Neural progenitor cell (in vitro differentiated cells): ENCODE measurements at regions not wholly inside any gene's neighbourhood (a gene's known extent, or its start where the extent isn't known, plus 50 kb on each side); places are given as distances from the start of the nearest gene placed in this dataset.

Experiments
- DNase-seq: peaks from one replicate; pipeline ENCODE4 v3.0.0-alpha.2; 2016; ENCODE audit warnings: low spot score
- H2AFZ ChIP-seq: fragments of 200-600 bp; sonication (generic); replicated peaks from 2 replicates; pipeline ENCODE4 v1.6.1; 2016; ENCODE audit warnings: antibody characterized with exemption
- H3F3A ChIP-seq: fragments of 200-600 bp; sonication (generic); 2 replicates; pipeline ENCODE4 v1.6.1; 2016; ENCODE audit warnings: antibody characterized with exemption, low read depth
- H3K27ac ChIP-seq: fragments of 200-600 bp; sonication (generic); 2 replicates; pipeline ENCODE4 v1.5.1; 2016; ENCODE audit warnings: mild to moderate bottlenecking
- H3K27me3 ChIP-seq: fragments of 200-600 bp; sonication (generic); 2 replicates; pipeline ENCODE4 v1.6.1; 2016; ENCODE audit warnings: mild to moderate bottlenecking, moderate library complexity
- H3K36me3 ChIP-seq: fragments of 200-600 bp; sonication (generic); 2 replicates; pipeline ENCODE4 v1.5.1; 2016
- H3K4me1 ChIP-seq: fragments of 200-600 bp; sonication (generic); 2 replicates; pipeline ENCODE4 v1.6.1; 2016; ENCODE audit warnings: mixed run types
- H3K4me2 ChIP-seq: fragments of 200-600 bp; sonication (generic); 2 replicates; pipeline ENCODE4 v1.6.1; 2016
- H3K4me3 ChIP-seq: fragments of 200-600 bp; sonication (generic); 2 replicates; pipeline ENCODE4 v1.5.1; 2016
- H3K79me2 ChIP-seq: fragments of 200-600 bp; sonication (generic); 2 replicates; pipeline ENCODE4 v1.6.1; 2016; ENCODE audit warnings: low read depth
- H3K9ac ChIP-seq: fragments of 200-600 bp; sonication (generic); 2 replicates; pipeline ENCODE4 v1.6.1; 2016
- H3K9me3 ChIP-seq: fragments of 200-600 bp; sonication (generic); 2 replicates; pipeline ENCODE4 v1.5.1; 2016; ENCODE audit warnings: low read depth
- H4K20me1 ChIP-seq: fragments of 200-600 bp; sonication (generic); 2 replicates; pipeline ENCODE4 v1.6.1; 2016; ENCODE audit warnings: low read depth
- H3K27ac Mint-ChIP-seq: 3 replicates; pipeline ENCODE4 v1.8.0; 2021; ENCODE audit warnings: mixed read lengths
- H3K27me3 Mint-ChIP-seq: 2 replicates; pipeline ENCODE4 v1.8.0; 2022; ENCODE audit warnings: low read depth, mild to moderate bottlenecking, inconsistent platforms, moderate library complexity, mixed read lengths; ENCODE audit not compliant: insufficient read depth
- H3K36me3 Mint-ChIP-seq: 3 replicates; pipeline ENCODE4 v1.8.0; 2021; ENCODE audit warnings: mixed read lengths
- H3K4me1 Mint-ChIP-seq: 3 replicates; pipeline ENCODE4 v1.8.0; 2021; ENCODE audit warnings: mixed read lengths
- H3K4me3 Mint-ChIP-seq: 3 replicates; pipeline ENCODE4 v1.8.0; 2021; ENCODE audit warnings: mild to moderate bottlenecking, moderate library complexity, mixed read lengths
- H3K9me3 Mint-ChIP-seq: 3 replicates; pipeline ENCODE4 v1.8.0; 2020; ENCODE audit warnings: mixed read lengths
- EZH2 ChIP-seq: fragments of 200-600 bp; sonication (generic); IDR thresholded peaks from 2 replicates; pipeline ENCODE4 v1.6.1; 2017; ENCODE audit warnings: antibody characterized with exemption, mild to moderate bottlenecking, moderate library complexity
- EZH2phosphoT487 ChIP-seq: fragments of 200-600 bp; sonication (generic); IDR thresholded peaks from 2 replicates; pipeline ENCODE4 v1.6.1; 2017; ENCODE audit warnings: antibody characterized with exemption
- TF ChIP-seq, protein P1 (sequence below): fragments of 200-600 bp; sonication (generic); IDR thresholded peaks from 2 replicates; pipeline ENCODE4 v1.5.1; 2017; ENCODE audit warnings: antibody characterized with exemption, mild to moderate bottlenecking

DNA sequence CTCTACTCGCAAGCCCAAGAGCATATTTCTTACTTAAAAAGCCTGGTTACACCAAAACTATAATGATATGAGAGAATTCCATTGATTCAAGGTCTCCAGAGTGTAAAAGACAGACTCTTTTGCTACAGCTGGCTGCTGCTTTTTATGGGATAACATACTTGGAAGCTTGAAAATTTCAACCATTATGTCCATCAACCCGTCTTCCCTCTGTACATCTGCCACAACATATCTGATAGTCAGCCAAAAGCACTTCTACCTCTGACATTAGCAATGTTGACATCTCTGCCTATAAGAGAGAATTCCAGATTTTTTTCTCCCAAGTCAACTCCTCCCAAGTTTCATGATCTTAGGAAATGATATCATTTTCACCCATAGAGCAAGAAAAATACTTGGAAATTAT, 54.4 kb upstream of the IQCM start:
- no peak for TF ChIP-seq EZH2
- TF ChIP-seq, protein P1, sequence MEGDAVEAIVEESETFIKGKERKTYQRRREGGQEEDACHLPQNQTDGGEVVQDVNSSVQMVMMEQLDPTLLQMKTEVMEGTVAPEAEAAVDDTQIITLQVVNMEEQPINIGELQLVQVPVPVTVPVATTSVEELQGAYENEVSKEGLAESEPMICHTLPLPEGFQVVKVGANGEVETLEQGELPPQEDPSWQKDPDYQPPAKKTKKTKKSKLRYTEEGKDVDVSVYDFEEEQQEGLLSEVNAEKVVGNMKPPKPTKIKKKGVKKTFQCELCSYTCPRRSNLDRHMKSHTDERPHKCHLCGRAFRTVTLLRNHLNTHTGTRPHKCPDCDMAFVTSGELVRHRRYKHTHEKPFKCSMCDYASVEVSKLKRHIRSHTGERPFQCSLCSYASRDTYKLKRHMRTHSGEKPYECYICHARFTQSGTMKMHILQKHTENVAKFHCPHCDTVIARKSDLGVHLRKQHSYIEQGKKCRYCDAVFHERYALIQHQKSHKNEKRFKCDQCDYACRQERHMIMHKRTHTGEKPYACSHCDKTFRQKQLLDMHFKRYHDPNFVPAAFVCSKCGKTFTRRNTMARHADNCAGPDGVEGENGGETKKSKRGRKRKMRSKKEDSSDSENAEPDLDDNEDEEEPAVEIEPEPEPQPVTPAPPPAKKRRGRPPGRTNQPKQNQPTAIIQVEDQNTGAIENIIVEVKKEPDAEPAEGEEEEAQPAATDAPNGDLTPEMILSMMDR: no peak
- TF ChIP-seq EZH2phosphoT487: no peak
- H3F3A ChIP-seq: peaks cover 8% of the 10 kb centered on the region
- H2AFZ ChIP-seq: no peak overlapping the region
- H3K4me3 Mint-ChIP-seq: no peak overlapping the region
- peaks cover 4% of the 10 kb centered on the region for H3K4me1 ChIP-seq
- H3K4me3 ChIP-seq: no peak overlapping the region
- no peak overlapping the region for H3K9ac ChIP-seq
- H3K36me3 ChIP-seq: no peaks in the 10 kb centered on the region
- DNase-seq: no peak
- no peak overlapping the region for H3K27ac ChIP-seq
- H3K9me3 Mint-ChIP-seq: no peaks in the 10 kb centered on the region
- H3K79me2 ChIP-seq: no peaks in the 10 kb centered on the region
- no peaks in the 10 kb centered on the region for H3K27me3 Mint-ChIP-seq
- no peaks in the 10 kb centered on the region for H4K20me1 ChIP-seq
- H3K4me2 ChIP-seq: no peak overlapping the region
- H3K9me3 ChIP-seq: no peaks in the 10 kb centered on the region
- H3K4me1 Mint-ChIP-seq: no peaks in the 10 kb centered on the region
- no peaks in the 10 kb centered on the region for H3K27me3 ChIP-seq
- H3K36me3 Mint-ChIP-seq: no peaks in the 10 kb centered on the region
- no peak overlapping the region for H3K27ac Mint-ChIP-seq

DNA sequence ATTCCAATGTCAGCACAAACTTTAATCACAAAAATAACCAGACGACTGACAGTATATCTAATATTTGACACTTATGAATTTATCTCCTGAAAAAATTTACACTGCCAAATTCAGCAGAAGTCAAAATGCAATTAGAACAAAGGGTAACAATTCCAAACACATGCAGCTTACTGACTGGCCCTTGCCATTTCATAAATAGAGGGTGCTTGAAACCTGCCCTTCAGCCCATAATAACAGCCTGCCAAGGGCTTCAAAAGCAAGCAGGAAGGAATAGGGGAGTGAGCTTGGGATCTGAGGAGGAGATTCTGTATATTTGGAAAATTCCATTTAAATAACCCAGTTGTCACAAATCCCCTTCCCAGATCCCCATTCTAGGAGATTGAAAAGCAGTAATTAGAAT, 66.1 kb upstream of the IQCM start:
- no peaks in the 10 kb centered on the region for H3K36me3 Mint-ChIP-seq
- no peaks in the 10 kb centered on the region for H3K79me2 ChIP-seq
- peaks cover 4% of the 10 kb centered on the region for H3K4me1 ChIP-seq
- H3K4me2 ChIP-seq: no peak overlapping the region
- no peak overlapping the region for H3K27ac Mint-ChIP-seq
- H3K9me3 Mint-ChIP-seq: no peaks in the 10 kb centered on the region
- H3F3A ChIP-seq: no peaks in the 10 kb centered on the region
- DNase-seq: no peak
- no peak overlapping the region for H3K4me3 Mint-ChIP-seq
- no peak overlapping the region for H3K9ac ChIP-seq
- H3K4me3 ChIP-seq: no peak overlapping the region
- no peaks in the 10 kb centered on the region for H4K20me1 ChIP-seq
- no peaks in the 10 kb centered on the region for H3K27me3 ChIP-seq
- no peak overlapping the region for H3K27ac ChIP-seq
- H3K4me1 Mint-ChIP-seq: no peaks in the 10 kb centered on the region
- H3K9me3 ChIP-seq: no peaks in the 10 kb centered on the region
- no peaks in the 10 kb centered on the region for H3K27me3 Mint-ChIP-seq
- no peaks in the 10 kb centered on the region for H3K36me3 ChIP-seq
- TF ChIP-seq, protein P1: no peak
- TF ChIP-seq EZH2 (no peak), EZH2phosphoT487 (no peak)
- peak overlapping the region; percentile 39 for H2AFZ ChIP-seq

DNA sequence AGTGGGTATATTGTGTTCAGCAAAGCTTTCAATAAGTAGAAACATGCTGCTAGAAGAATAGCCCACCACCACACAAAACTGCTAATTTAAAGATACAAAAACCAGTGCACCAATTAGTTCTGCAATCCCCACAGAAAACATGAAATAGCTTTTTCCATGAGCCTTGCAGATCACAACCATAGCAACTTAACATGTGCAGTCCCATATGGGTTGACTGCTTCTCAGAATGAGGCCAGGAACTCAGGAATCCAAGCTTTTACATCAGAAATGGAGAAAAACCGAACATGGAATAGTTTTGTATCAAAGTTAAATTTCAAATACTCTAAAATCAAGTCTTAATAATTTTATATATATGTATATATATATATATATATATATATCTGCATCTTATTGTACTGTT, 66.6 kb upstream of the IQCM start:
- H3F3A ChIP-seq: no peaks in the 10 kb centered on the region
- no peaks in the 10 kb centered on the region for H3K4me1 Mint-ChIP-seq
- H3K36me3 ChIP-seq: no peaks in the 10 kb centered on the region
- no peak overlapping the region for H3K4me3 ChIP-seq
- DNase-seq: no peak
- H2AFZ ChIP-seq: peak overlapping the region; percentile 39
- H3K4me2 ChIP-seq: no peak overlapping the region
- no peak overlapping the region for H3K4me3 Mint-ChIP-seq
- H3K27me3 ChIP-seq: no peaks in the 10 kb centered on the region
- H3K79me2 ChIP-seq: no peaks in the 10 kb centered on the region
- TF ChIP-seq EZH2phosphoT487 (no peak), EZH2 (no peak)
- TF ChIP-seq, protein P1: no peak
- no peaks in the 10 kb centered on the region for H3K9me3 Mint-ChIP-seq
- H3K27ac Mint-ChIP-seq: no peak overlapping the region
- no peaks in the 10 kb centered on the region for H3K9me3 ChIP-seq
- no peak overlapping the region for H3K9ac ChIP-seq
- no peaks in the 10 kb centered on the region for H3K27me3 Mint-ChIP-seq
- H3K27ac ChIP-seq: no peak overlapping the region
- H4K20me1 ChIP-seq: no peaks in the 10 kb centered on the region
- peaks cover 4% of the 10 kb centered on the region for H3K4me1 ChIP-seq
- no peaks in the 10 kb centered on the region for H3K36me3 Mint-ChIP-seq

DNA sequence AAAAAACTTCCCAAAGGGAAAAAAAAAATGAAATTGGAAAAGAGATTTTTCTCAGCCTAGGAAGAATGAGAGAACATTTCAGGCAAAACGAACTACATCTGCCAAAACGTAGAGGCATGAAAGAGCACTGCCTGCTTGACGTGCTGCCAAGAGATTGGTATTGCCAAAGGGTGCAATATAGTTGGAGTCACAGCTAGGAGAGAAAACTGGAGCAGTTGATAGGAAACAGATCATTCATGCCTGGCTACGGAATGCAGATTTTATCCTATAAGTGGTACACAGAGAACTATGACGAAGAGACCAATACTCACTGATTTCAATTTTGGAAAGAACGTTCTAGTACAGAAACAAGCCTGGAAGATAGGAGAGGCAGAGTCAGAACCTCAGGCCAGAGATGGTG, 68.4 kb upstream of the IQCM start:
- TF ChIP-seq EZH2phosphoT487 (no peak), EZH2 (no peak)
- TF ChIP-seq, protein P1: no peak
- H3K4me1 ChIP-seq: peaks cover 4% of the 10 kb centered on the region
- no peaks in the 10 kb centered on the region for H3K27me3 Mint-ChIP-seq
- H3K79me2 ChIP-seq: no peaks in the 10 kb centered on the region
- H3K36me3 Mint-ChIP-seq: no peaks in the 10 kb centered on the region
- no peak overlapping the region for H3K9ac ChIP-seq
- H3K27ac ChIP-seq: no peak overlapping the region
- no peak overlapping the region for H3K4me2 ChIP-seq
- H3K4me3 Mint-ChIP-seq: no peak overlapping the region
- no peaks in the 10 kb centered on the region for H3K9me3 Mint-ChIP-seq
- no peak overlapping the region for H2AFZ ChIP-seq
- H3K27me3 ChIP-seq: no peaks in the 10 kb centered on the region
- H3K27ac Mint-ChIP-seq: no peak overlapping the region
- no peak overlapping the region for H3K4me3 ChIP-seq
- no peaks in the 10 kb centered on the region for H3K9me3 ChIP-seq
- DNase-seq: no peak
- no peaks in the 10 kb centered on the region for H4K20me1 ChIP-seq
- H3K4me1 Mint-ChIP-seq: no peaks in the 10 kb centered on the region
- no peaks in the 10 kb centered on the region for H3K36me3 ChIP-seq
- H3F3A ChIP-seq: no peaks in the 10 kb centered on the region
